Renal cortex interstitium (tissue), 11 donors: ENCODE measurements at regions not wholly inside any gene's neighbourhood (a gene's known extent, or its start where the extent isn't known, plus 50 kb on each side); places are given as distances from the start of the nearest gene placed in this dataset.

Experiments
- DNase-seq, 11 donors: peaks; one replicate each; pipeline ENCODE4 v3.0.0-alpha.2; 2013; ENCODE audit warnings: low read depth in 9 of 11, low spot score in 4 of 11; ENCODE audit errors: extremely low read depth in 1 of 11

DNA sequence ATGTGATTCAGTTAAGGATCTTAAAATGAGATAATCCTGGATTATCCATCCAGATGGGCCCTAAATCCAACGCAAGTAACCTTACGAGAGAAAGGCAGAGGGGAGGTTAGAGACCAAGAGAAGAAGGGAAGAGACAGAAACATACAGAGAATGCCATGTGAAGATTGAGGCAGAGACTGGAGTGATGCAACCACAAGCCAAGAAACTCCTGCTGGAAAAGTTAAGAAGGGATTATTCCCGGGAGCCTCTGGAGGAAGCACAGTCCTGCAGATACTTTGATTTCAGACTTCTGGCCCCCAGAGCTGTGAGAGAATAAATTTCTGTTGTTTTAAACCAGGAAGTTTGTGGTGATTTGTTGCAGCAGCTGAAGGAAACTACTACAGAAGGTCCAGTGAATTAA lies 992.7 kb downstream of the BCL11A start:
- no peak for DNase-seq

DNA sequence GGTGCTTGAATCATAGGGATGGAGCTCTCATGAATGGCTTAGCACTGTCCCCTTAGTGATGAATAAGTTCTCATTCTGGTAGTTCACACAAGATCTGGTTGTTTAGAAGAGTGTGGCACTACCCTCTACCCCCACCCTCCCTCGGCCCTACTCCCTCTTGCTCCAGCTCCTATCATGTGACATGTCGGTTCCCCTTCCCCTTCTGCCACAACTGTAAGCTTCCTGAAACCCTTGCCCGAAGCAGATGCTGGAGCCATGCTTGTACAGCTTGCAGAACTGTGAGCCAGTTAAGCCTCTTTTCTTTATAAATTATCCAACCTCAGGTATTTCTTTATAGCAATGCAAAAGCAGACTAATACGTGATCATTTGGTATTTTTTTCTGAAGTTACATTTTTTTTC lies 1012.6 kb downstream of the BCL11A start:
- no peak for DNase-seq

DNA sequence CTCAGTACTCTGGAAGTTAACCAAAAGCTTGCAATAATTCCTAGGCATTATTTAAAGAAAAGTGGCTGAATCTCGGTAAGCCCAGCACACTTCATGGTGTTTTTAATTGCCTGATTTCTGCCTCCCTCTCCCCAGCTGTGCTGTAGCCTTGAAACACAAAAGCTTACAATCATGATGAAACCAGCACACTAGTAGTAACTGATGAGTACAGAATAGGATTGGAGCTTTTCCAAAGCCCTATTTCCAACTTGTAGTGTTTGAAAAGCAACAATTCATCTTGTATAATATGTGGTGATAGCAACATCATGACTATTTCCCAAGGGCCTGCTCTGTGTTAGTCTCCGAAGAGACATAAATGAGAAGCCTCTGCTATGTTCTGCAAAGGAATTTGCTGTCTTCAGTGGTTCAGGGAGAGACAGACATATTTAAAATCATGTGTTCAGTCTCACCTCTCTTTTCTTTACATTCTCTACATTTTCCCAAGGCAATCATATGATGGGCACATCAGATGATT lies 1015.0 kb downstream of the BCL11A start:
- DNase-seq, result no peak

DNA sequence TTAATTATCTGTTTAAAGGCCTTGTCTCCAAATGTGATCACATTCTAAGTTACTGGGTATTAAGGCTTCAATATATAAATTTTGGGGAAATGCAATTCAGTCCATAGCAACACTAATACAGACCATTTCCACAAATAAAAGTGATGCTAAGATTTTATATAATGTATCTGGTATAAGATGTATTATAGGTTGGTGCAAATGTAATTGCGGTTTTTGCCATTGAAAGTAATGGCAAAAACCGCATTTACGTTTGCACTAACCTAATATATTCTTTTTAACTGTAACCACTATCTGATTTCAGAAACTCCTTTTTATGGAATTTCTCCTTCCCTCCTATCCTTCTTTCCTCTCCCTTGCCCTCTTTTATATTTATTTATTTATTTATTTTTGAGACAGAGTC lies 1020.6 kb downstream of the BCL11A start:
- no peak for DNase-seq

DNA sequence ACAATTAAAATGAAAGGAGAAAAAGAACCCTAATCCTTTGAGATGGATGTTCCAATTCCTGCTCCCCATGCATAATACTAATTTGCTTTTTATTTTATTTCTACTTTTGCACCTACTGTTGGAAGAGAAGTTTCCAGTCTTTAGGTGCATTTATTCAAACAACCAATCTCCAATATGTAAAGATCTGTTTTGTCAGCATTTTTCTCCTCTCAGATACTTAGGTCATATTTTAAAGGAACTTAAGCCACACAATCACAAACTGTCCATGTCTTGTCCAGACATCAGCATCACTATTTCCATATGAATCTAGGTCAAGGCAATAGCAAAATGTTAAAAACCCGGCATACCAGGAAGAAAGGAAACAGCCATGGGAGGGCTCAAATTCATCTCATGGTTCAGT lies 1023.2 kb downstream of the BCL11A start:
- no peak for DNase-seq

DNA sequence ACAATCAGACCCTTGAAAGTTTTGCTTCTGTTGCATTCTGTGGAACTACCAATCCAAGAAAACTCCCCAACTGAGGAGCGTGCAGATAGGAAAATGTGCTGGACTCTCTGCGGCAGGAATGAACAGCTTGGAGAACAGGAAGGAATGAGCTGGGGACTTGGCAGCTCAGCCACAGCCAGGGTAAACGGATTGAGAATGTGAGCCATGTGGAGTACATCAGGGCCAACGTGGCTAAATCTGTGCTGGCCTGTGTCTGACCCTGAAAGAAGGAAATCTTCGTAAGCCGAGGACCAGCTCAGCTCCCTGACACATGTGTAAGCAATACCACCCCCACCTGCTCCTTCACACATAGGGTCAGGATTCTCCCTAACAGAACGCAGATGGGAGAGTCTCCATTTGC lies 1023.7 kb downstream of the BCL11A start:
- peak in 1 of 11 donors; percentile 7 for DNase-seq

DNA sequence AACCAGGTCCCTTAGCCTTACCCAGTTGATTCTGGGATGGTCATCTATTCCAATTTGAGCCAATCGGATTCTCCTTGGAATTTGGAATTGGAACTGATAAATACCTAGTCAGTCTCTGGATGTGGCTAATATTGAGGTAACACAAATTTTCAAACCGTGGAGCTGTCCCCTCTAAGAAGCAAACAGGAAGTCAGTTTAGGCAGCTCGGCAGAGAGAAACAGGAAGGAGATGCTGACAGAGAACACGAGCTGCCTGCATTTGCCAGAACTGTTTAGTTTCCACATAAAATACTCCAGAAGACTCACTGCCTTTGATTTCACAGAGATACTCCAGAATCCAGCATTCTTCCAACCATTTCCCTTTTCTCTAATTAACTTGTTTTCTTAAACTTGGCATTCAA lies 1024.9 kb downstream of the BCL11A start:
- no peak for DNase-seq

DNA sequence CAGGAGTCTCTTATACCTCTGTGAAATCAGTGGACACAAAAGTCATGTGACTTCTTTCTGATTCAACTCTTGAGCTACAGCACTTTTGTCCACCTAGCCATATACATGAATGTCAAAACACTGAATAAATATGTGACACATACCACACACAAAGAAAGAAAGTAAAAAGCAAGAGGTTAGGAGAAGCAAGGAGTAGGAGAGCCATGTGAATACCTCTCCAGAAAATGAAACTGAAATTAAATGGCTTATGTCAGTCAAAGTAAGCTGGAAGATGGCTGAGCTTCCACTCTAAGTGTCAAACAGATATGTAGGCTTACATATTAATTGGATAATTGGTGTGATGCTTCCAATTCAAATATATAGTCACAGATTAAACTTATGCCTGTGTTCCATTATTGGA lies 1050.5 kb downstream of the BCL11A start:
- DNase-seq, result no peak

DNA sequence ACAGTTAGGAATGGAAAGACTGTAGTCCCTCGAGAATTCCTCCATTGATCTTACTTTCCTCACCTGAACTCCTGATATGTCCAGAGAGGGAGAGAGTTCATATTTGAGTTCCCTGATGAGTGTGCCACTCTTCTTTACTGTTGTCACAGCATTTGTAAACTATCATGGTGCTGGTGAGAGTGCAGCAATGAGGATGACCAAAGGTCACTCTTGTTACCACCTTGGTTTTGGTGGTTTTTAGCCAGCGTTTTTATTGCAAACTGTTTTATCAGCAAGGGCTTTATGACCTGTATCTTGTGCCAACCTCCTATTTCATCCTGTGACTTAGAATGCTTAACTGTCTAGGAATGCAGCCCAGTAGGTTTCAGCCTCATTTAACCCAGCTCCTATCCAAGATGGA lies 1062.5 kb downstream of the BCL11A start:
- no peak for DNase-seq

DNA sequence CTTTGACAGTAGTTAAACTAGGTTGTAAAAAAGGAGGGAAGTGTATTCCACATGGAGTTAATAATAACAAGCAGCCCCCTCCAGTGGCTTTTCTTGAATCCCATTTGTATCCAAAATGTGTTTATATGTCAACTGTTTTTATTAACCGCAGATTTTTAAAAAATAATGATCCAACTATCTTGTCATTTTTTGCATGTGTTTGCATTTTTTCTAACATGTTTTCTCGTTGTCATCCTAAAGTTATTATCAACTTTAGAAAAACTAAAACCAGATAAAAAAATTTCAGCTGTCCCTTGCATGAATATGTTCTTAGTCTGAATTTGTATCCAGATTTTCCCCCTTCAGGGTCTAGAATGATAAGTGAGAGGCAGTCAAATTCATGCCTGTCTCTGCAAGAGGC lies 1063.3 kb downstream of the BCL11A start:
- DNase-seq, result no peak

DNA sequence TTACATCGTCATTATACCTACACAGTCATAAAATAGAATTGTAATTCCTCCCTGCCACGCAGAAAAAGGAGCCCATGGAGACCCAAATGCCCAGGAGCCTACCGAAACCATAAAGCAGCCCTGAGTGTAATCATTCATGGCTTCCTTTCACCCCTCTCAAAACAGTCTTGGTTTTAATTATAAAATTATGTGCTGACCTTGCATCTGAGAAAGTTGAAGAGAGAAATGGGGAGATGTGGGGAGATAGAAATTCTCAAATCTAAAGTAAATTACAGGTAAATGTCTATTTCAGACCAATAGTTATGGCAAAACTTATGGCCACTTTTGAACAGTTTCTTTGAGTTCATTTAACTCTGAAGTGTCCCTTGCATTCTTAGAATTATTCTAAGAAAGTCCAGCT lies 1068.8 kb downstream of the BCL11A start:
- no peak for DNase-seq

DNA sequence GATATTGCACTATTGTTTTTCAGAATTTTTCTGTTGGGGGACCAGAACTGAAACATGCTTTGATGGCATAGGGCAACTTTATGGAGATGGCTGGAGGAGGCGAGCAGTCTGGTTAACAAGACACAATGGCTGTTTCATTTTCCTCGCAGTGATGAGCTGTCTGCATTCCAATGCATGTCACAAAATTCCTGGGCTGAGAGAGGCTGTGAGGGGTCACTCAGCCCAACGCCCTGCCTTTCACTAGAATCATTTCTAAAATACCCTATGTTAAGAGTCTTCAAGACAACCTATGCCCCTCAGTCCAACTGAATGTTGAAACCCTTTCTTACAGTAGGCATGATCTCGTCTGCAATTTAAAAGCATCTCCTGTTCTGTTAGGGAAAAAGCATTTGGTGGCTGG lies 1090.0 kb downstream of the BCL11A start:
- DNase-seq, result no peak

DNA sequence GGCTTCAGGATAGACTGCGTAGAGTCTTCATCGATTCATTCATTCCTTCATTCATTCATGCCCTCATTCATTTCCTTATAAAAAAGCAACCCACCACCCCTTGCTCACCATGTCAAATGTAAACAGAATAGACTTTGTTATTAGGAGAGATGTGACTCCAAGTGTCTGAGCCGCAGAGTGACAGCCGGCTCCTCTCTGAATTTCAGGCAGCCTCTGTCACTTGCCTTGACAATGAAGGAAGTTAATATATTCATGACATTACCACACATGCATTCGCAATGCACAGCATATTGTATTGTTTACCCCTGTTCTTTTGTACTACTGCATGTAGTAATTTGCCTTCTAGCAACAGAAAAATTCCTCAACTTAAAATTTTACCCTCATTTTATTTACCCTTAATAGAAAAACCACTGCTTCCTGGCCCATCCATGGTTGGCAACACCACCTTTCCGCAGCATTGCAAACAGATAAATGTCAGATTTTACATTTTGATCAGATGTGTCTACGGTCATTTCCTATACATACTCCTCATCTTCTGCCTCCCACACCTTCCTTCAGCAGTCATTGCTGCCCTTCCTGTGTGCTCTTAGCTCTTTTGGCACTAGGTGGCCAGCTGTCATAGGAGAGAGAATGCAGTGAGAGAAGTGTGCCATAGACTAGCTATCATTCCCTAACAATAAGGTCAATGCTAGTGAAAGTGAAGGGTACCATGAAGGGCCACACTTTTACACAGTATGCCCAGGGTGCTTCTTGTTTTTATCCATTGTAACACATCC lies 1090.8 kb downstream of the BCL11A start:
- DNase-seq, result no peak

DNA sequence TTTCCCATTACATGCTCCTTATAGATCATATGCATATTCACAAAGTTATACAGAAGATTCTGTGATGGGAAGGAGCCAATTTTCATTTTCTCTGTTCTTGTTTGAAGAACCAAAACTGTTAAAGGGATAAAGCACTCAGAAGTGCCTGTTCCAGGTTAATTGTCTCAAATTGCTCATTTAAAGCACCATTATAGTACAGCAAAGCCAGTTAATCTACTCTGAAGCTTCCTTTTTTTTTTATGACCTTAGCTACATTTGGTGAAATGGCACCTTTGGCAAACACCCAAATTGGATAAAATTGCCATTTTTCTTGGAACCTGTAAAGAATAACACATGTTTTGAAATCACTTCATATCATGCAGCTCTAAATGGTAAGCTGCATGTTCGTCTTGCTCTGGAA lies 1092.3 kb downstream of the BCL11A start:
- no peak for DNase-seq

DNA sequence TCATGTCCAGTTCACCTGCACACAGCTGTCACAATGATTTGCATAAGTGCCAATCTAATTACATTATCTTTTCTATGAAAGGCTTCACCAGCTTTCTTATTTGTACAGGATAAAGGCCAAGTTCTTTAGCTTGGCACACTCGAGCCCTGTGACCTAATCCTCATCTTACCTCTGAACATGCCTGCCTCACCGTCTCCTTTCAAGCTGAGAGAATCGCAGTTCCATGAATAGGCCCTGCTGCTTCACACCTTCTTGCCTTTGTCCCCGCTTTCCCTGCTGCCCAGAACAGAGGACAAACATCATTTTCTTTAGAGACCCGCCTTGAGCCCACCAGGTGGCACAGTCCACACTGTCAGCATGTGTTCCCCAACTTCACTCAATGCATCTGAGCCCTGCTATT lies 1094.7 kb downstream of the BCL11A start:
- DNase-seq, result no peak

DNA sequence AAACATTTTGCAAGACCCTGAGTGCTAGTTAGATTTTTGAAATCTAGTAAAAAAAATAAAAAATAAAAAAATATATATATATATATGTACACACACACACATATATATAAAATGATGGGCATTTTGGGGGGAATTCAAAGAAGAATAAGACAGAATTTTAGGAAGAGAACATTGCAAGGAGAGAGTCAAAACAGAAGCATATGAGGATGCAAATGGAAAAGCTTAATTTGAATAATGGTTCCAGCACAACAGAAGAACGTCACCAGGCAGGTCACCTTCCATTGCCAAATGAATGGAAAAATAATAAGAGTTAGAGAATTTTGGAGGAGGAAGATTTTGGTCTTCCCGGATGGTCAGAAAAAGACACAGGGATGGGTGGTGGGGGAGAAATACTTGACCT lies 1097.2 kb downstream of the BCL11A start:
- DNase-seq, result no peak

DNA sequence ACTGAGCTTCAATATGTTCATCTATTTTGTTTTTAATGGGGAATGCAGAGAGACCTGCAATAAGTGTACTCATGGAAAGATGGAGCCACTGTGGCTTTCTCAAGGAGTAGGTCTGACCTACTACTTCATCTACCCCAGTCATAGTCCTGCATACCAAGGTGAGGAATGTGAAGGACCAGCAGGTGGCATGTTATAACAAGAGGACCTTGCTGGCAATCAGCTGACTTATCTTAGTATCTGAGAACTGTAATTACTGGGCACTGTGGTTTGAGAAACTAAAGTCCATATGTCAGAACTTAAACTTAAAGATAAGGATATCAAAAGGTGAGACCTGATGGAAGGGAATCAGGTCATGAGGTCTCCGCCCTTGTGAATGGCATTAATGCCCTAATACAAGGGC lies 1104.2 kb downstream of the BCL11A start:
- DNase-seq, result no peak

DNA sequence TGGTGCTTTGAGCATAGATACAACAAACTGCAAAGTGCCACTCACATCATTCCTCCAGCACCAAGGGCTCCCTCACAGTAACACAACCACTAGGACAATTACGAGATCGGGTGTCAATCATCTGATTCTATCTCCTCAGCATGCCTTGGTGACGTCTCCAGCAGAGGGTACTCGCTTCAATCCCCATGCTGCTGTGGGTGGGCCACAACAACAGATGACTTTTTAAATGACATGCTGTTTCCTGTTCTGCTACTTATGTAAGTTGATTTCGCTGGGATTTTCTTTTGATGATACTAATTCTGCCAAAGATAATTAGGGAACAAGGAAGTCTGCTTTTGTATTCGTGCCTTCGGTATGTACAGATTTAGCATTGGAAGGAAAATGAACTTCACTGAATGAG lies 1113.0 kb downstream of the BCL11A start:
- no peak for DNase-seq

DNA sequence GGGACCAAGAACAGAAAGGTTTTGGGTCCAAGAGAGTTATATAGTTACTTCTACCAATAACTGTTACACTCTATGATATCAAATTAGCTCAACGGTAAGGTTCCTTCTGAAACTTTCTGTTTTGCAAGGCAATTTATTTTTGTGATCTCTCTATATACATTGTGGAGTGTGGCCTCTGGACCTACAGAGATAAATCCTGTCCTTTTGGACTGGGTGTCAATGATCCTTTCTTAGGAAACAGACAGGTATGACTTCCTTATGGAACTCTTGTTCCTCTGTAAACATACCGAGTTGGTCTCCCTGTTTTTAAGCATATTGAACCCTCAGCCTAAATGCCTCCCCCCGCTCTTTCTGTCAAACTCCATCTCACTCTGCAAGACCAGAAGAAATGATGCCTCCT lies 1117.8 kb downstream of the BCL11A start:
- DNase-seq, result no peak

DNA sequence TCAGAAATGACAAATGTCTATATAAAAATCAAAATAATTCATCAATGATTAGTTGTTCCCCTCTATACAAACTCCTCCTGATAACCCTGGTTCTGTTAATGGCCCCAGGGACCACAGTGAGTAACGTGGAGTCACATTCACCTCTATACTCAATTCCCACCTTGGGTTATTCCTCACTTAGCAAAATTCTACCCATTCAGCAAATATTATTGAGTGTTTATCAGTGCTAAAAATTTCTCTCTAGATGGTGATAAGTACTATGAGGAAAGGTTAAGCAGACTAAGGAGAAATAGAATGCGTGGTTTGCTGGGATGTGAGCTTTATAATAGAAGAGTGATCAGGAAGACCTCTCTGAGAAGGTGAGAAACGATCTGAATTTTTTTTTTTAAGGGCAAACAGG lies 1124.5 kb downstream of the BCL11A start:
- DNase-seq, result no peak

DNA sequence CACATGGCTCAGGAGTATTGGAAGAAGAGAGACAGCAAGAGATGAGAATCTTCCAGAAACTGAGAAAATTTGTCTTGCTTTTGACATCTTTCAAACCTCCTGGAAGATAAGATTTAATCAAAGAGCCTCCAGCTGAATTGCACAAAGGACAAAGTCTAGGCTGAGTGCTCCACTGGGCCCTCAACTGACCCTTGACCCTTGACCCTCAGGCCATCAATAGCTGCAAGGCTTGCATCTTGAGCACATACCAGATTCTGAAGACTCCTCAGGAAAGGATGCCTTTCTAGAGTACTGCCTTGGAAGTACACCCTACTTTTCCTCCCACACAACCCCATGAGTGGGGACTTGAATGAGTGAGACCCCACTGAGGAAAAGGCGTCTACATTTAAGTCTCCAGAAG lies 1125.5 kb downstream of the BCL11A start:
- no peak for DNase-seq
